WTC11 (cell line): ENCODE measurements at regions not wholly inside any gene's neighbourhood (a gene's known extent, or its start where the extent isn't known, plus 50 kb on each side); places are given as distances from the start of the nearest gene placed in this dataset.

ENCODE experiments used
- NFYB ChIP-seq: sonication (generic); formaldehyde crosslinking; conservative IDR thresholded peaks from 2 replicates; pipeline ENCODE4 v1.8.0; 2022; ENCODE audit warnings: low read depth, missing genetic modification reagents
- STAT6 ChIP-seq: sonication (generic); formaldehyde crosslinking; conservative IDR thresholded peaks from 2 replicates; pipeline ENCODE4 v1.8.1; 2023; ENCODE audit warnings: mild to moderate bottlenecking, low read depth, missing genetic modification reagents, moderate library complexity
- TEAD4 ChIP-seq: sonication (generic); formaldehyde crosslinking; IDR thresholded peaks from 2 replicates; pipeline ENCODE4 v1.8.0; 2022; ENCODE audit warnings: mild to moderate bottlenecking, missing genetic modification reagents

GRCh38 chr1:80194221-80194620, 1187.7 kb upstream of the ADGRL4 start:
- TF ChIP-seq NFYB (CRISPR knock-in tag), result no peak
- no peak for TF ChIP-seq STAT6 (CRISPR knock-in tag)
- TF ChIP-seq TEAD4, result no peak
